ENCODE measurements at regions not wholly inside any gene's neighbourhood (a gene's known extent, or its start where the extent isn't known, plus 50 kb on each side); places are given as distances from the start of the nearest gene placed in this dataset.

DNA sequence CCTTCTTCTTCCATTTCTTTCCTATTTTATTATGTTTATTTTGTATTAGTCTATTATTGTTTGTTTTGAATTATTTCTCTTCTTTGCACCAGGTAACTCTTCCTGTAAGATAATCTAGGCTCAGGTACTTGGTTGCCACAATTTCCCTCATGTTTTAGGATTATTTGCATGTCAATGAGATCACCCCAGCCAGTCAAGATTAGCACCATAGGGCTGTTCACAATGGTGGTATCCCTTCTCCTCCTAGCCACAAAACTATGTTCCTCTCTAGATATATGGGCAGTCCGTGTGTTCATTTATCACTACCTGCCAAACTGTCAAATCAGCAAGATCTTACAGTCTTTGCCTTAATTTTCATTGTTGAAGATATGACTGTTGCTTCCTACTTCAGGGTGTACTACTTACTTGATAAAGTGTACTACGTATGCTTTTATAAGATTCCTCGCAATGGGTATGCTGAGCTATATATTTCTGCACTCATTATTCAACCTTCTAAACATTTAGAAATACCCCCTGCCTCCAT is 1536.2 kb downstream of the PLA2G4A start:
- no peak for DNase-seq

DNA sequence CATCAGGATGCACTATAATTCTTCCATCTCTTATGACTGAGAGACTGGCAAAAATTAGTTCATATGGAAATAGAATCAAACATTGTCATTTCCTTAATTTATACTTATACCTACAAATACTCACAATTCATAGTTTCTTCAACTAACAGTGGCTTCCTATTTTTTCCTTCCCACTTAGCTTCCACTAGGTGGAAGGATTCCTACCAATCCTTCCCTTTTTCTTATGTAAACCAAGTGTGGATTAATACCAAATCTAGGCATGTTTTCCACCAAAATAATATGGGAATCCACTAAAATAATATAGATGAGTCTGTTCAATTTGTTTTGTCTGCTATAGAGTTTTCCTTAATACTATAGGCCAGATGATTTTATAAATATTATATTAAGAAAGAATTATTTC is 1537.1 kb downstream of the PLA2G4A start:
- no peak for DNase-seq

DNA sequence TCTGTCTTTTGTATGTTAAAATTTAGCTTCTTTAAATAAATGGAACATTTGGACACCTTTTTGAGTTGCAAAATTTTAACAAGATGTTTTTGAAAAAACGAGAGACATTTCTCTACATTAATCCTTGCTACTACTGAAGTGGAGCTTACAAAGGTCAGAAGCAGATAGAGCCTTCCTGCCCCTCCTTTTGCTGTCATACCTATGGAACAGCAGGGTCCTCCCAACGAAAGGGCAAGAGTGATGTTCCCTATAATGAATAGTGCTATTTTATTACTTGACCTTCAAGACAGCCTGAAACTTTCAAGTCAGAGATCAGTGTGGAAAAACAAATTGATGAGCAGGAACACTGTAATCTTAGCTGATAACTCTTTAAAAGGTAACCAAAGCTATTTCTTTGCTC is 1538.9 kb downstream of the PLA2G4A start:
- no peak for DNase-seq

DNA sequence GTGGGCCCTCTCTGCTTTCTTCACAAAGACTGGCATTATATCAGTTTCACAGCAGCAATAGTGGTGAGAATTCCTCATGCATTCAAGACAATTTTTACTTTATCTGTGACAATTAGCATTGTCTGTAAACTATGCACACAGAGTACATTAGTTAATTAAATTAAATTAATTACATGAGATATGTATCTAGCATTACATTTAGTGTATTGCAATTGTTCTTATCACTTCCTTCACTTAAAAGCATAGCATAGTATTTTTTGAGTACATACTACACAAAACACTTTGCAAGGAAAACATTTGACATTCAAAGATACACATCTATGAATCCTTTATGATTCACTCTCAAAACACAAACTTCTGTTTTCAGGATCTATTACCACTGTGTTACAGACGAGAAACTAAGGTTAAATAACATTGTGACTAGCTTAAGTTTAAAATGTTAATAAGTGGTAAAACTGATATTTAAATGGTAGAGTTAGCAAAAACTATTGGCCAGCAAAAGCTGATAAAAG is 1542.6 kb downstream of the PLA2G4A start:
- no peak for DNase-seq

DNA sequence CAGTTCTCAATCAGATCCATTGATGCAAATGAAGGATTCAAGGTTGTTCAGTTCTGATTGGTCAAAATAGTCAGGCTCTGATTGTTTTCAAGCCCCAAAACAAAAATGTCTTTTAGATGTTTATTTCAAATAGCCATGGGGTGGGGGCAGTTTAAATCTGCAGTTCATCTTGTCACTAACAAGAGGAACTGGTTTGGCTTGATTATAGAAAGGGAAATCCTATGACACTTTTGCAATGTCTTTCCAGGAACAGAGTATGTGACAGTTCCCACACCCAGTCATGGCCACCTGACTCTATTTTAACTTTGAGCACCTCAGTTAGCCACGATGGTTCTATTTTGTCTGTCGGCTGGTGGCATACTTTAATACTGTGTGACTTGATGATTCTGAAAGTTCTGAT is 1544.1 kb downstream of the PLA2G4A start:
- DNase-seq: no peak

DNA sequence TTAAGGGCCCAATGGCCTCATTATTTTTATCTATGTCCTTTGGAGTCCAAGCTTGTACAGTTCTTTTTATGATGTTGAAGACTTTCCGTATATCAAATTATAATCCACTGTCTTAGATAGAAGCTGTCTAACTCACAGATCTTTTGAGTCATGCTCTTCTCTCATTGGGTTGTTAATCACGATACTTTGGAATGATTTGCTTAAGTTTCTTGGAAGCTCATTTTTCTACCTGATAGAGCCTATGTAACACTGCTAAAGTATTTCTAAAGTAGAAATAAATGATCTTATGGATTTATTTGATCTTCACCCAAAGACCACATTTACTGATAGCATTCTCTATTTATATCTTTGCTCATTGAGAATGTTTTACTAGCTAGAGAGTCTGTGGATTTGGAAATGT is 1554.1 kb downstream of the PLA2G4A start:
- DNase-seq: no peak

DNA sequence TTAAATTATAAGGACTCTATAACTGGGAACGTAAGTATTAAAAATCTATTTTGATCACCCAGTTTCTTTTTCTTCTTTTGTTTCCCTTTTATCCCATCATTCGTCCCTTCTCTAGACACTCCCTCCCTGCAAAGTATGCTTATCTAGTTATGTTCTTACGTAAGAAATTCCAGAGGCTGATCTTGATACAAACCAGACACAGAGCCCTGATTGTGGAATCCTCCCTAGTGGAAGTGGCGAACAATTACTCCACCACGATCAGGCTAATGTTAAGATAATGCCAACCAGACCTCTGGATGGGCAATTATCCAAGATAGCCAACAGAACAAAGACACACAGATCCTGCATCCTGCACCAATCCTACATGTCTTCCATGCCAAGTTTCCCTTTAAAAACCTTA is 1557.4 kb downstream of the PLA2G4A start:
- no peak for DNase-seq

DNA sequence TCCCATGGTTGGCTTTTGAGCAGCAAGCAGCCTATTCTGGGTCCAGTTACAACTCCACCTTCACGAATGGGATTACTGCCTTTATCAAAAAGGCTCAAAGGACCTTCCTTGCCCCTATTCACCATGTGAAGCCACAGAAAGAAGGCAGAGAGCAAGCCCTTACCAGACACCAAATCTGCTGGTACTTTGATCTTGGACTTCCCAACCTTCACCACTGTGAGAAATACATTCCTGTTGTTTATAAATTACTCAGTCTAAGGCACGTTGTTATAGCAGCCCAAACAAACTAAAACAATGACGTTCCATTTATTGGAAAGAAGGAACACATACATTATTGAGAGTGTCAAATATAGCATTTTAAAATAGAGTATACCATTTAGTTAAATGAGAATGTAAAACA is 1557.9 kb downstream of the PLA2G4A start:
- no peak for DNase-seq

DNA sequence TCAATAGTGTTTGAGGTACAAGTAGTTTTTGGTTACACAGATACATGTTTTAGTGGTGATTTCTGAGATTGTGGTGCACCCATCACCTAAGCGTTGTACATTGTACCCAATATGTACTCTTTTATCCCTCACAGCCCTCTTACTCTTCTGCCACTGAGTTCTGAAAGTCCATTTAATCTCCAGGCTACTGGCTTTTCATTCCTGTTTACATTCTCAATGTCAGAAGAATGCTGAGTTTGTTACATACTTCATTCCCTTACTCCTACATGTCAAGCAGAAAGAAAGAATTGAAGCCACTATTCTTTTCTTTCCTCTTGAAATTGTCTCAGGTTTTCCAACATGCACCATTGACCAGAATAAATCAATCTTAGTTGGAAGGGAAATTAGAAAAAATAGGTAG is 1565.9 kb downstream of the PLA2G4A start:
- no peak for DNase-seq

DNA sequence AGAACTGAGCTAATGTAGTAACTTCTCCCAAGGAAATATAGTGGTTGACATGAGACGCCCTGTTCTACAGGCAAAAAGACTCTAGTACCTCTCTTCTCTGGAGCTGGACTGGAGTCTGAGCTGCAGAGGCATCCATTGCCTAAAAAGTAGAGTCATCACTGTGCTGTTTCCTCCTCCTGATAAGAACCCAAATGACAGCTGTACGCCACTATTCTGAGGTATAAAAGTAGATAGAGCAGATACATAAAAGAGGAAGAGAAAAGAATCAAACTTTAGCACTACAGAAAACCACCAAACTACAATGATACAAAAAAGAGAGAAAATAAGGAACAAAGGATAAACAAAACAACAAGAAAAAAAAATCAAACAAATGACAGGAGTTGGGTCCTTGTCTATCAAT is 1568.8 kb downstream of the PLA2G4A start:
- no peak for DNase-seq

DNA sequence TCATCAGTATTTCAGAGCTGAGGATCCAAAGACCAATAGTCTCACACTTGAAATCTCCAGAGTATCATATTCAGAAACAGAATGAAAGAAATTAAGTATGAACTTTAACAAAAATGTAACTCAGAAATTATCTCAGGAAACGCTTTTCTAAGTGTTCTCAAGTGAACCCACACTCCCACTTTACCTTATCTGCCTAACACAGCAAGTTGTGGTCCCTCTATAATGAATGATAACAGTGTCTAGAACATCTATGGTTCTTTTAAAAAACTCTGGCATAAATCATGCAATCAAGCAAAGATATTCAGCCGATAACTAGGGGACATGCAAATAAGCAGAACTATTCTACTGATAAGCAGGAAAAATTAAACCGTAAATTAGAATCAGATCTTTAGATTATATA is 1574.2 kb downstream of the PLA2G4A start:
- no peak for DNase-seq

DNA sequence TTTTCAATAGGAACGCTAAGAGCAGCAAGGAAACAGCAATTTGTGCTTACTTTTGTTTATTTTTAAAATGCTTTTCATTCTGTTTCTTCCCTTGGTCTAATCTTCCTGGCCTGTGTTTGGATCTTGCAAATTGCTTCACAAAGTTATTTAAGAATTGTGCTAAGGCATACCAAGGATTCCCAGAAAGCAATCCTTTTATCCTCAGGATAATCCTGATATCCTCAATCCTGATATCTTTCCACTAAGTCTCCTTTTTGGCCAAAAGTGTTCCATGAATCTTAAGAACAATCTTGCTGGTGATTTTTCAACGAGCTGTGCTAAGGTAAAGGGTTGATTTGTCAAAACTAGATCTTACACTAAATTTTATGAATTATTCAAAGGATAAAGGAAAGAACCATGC is 1577.9 kb downstream of the PLA2G4A start:
- no peak for DNase-seq

DNA sequence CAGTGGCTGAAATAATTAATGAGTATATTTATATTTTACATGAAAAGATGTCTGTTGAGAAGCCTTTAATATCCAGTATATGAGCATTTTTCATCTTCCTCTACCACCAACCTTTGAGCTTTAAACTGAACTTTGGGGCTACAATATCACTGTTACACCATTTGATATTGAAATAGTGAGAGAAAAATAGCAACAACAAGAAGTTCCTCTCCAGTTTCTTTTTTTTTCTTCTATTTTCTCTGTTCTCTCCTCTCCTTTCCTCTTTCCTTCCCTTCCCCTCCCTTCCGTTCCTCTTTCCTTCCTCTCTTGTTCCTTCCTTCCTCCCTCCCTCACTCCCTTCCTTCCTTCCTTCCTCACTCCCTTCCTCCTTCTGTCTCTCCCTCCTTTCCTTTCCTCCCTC is 1591.4 kb downstream of the PLA2G4A start:
- DNase-seq: no peak

DNA sequence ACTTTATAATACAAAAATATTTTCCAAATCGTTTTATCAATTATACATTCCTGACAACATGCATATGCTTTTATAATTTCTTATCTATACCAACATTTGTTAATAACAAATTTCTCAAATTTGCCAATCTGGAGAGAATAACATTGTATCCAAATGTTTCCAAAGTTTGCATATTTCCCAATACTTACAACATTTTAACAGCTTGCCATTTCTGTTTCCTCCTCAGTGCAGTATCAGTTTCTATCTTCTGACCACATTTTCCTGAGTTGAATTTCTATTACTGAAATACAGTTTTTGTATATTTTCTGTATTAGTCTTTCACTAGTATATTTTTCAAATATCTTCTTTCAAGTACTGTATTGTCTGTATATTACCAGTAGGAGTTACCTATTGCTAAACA is 1594.3 kb downstream of the PLA2G4A start:
- DNase-seq: no peak

DNA sequence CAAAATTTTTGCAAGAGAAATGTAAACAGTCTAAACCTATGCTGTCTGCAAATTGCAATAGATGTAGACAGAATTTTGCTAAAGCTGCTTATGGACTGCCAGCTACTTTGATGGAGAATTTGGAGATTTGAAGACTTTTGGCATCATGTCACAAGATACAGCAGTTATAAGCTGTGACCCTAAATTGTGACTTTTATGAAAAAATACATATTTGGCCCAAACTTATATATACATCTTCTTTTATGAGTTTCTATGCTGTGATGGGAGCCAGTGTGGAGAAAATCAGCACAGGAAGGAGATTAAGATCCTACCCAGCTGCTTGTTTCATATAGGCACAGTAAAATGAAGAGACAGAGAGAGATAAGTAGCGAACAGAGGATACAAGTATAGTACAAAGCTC is 1595.4 kb downstream of the PLA2G4A start:
- DNase-seq: no peak

DNA sequence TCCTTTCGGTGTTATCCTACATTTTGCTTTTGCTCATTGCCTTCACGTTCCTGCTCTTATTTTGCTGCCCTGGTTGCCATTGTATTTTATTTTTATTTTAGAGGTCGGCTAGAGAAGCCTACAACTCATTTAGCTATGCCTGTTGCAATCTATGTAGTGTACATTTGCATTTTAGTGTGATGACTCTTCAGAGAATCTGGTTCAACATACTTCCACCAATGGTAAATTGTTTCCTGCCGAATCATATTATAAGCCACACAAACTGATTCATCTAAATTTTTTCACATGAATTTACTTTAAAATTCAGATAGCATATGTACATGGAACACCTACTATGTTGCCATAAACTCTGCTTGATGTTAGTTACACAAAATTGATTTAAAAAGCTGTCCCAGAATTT is 1596.9 kb downstream of the PLA2G4A start:
- no peak for DNase-seq

DNA sequence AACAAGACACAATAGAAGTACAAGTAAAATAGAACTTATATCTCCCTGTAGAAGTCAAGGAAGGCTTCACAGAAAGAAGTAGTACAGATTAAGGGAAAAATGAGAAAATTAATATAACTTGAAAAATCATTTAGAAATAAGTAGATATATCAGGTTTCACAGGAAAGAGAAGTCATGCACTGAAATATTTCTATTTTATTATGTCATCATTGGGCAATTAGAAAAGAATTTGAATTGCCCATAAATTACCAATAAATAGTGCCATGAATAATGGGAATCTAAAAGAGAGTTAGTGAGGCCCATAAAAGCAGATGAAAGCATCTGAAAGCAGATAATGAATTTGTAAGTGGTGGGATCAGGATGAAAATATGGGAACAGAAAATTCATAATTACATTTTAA is 1597.8 kb downstream of the PLA2G4A start:
- DNase-seq: no peak

DNA sequence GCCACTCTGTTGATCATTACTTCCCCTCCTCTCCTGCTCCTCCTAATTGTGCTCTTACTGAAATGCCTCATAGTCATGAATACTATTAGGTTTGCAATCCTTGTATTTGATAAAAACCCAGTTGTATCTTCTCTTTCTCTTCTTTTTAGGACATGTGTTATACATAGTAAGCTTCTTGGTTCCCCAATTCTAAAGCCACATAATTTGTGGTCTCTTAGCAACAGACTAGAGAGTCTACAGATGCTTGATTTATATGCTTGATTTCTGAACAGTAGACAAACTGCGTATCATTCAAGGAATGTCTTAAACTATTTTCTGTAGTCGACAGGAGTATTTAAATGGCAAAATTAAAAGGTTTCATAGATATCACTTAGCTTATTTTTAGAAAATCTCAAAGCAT is 1598.9 kb downstream of the PLA2G4A start:
- no peak for DNase-seq

DNA sequence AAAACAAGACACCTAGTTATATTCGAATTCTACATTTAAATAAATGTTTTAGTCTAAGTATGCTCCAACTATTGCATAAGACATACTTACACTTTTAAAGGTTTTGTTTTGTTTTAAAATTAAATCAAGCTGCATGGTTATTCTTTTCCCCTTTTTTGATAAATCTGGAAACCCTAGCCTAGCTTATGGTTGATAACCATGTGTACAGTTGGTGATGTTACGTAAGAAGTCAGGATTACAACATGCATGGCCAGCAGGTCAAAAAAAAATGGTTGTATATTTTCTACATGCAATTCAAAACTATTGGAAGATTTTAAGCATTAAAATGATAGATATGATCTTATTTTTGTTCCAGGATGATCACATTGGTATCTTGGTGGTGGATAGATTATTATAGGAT is 1600.6 kb downstream of the PLA2G4A start:
- no peak for DNase-seq

DNA sequence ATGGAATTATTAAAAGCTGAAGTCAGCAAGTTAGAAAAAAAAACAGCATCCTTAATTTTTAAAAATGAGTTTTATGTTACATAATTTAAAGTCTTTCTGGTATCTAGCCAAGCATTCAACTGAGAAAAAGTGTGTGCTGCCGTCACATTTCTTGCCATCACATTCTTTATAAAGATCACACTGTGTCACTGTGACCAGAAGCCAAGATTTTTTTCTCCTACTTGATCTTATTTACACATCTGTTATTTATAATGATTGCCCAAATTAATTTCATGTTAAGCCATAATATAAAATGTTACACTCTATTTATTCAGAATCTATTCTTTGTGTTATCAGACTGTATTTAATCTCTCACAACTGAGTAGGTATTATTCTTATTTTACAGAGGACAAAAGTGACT is 1603.7 kb downstream of the PLA2G4A start:
- DNase-seq: no peak

DNA sequence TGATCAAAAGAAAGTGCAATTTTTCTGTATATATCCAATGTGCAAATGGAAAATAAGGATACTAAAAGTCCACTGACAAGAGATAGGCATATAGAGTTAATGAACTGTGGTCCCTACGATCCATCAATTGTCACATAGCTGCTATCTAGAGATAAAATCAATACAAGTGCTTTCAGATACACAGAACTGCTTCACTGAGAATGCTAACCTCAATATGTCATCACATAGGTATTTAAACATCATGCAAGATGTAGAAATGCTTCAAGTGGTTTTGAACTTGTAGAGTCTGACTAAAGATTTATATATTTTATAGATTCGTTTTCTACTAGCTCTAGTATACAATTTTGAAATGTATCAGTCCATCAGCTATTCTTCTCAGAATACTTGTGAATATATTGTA is 1604.7 kb downstream of the PLA2G4A start:
- DNase-seq: no peak

DNA sequence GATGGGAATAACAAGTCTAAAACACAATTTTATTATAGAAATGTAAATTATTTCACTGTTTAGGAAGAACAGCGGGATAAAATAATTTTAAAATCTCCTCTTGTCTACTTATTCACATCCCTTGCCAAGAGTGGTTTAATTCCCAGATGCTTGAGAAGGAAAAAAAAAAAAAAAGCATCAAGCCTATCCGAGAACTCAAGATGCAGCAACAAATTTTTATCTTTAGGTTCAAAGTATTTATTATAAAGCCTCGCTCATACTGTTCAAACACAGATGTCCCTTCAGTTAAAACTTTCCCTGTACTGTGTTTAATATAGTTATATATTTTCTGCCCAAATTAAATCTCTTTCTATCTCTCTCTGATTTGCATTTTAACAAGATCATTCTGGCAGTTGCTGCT is 1615.8 kb downstream of the PLA2G4A start:
- DNase-seq: no peak

DNA sequence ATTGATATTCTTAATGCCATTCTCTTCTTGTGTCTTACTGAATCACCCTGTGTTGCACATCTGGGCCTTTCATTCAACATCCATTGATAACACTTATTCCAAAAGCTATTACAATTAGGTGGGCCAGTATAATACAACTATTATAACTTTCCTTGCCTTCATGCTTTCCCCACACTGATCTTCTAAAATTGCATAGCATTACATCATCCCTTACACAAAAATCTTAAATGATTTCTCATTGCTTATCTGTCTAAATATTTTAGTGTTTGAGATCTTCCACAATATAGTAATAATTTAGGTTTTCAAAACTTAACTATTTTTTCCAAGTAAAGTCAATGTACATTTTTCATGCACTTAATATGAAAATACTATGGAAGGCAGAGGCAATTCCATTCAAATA is 1634.1 kb downstream of the PLA2G4A start:
- DNase-seq: no peak

DNA sequence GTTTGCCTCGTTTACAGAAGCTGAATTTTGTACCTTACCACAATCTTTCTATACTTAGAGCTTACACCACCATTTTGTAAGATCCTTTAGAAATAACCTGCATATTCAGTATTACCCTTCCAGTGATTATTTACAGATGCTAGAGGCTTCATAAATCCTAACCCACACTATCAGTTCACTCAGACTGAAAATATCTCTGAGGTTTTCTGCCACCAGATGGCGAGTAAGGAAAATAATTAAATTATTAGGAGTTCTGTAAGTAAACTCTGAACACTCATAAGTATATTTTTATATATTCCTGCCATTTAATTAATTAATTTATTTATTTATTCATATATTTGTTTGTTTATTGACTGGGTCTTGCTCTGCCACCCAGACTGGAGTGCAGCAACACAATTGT is 1635.2 kb downstream of the PLA2G4A start:
- no peak for DNase-seq

DNA sequence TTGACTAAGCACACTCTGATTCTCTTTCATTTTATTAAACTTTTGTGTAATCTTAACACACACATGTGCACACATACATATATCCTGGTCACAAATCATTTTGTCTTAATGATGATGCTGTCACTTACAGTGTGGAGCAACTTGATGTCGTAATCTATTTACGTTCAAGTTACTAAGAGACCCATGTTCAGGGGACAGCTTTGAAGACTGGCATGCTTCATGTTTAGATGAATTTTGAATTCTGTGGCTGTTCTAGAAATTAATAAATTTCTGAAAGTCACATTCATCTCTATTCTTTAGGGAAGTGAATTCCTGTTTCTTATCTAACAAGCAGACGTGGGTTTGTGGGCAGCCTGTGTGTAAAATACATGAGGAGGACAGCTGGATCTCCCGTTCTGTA is 1637.8 kb downstream of the PLA2G4A start:
- no peak for DNase-seq

DNA sequence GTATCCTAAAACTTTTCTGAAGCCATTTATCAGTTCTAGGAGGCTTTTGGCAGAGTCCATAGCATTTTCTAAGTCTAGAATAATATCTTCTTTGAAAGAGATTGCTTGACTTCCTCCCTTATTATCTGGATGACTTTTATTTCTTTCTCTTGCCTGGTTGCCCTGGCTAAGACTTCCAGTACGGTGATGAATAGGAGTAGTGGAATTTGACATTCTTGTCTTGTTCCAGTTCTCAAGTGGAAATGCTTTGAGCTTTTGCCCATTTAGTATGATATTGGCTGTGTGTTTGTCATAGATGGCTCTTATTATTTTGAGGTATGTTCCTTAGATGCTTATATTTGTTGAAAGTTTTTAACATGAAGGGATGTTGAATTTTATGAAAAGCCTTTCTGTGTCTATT is 1647.9 kb downstream of the PLA2G4A start:
- no peak for DNase-seq
